ENCODE measurements at regions not wholly inside any gene's neighbourhood (a gene's known extent, or its start where the extent isn't known, plus 50 kb on each side); places are given as distances from the start of the nearest gene placed in this dataset.

DNA sequence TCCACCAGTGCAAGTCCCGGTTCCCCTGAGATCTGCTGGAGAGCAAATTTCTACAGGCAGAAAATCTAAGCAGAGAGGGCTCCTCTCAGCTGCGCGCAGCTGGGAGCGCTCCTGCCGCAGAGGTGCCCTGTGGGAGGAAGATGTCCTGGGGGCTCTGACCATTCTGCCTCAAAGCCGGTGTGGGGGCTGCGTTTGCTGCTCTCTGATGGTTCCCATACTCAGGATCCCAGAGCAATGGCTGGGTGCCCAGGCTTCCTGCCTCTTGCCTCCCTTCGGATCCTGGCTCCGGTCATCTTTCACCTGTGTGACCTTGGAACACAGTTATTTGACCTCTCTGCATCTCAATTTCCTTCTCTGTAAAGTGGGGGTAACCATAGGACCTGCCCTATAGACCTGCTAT lies 434.2 kb downstream of the ZNF521 start:
- H2BK15ac ChIP-seq (ENCODE audit: low read depth, low read length): no peak overlapping the region
- no CpG with 5 or more reads among the region's 9 CpGs for WGBS (ENCODE audit: extremely low coverage, insufficient read length, low lambda C conversion rate)
- Mint-ChIP-seq H3K4me3 (no peak overlapping the region; a peak in 1 of 5 replicates), H3K27me3 (ENCODE audit: low read depth) (no peaks in the 10 kb centered on the region; the same call in none of the 2 replicates), H3K4me1 (peaks cover 24 to 32% of the 10 kb centered on the region in 2 experiments), H3K9me3 (no peaks in the 10 kb centered on the region), H3K36me3 (ENCODE audit: insufficient read depth in 1 of 3, low read depth in 3 of 3) (no peaks in the 10 kb centered on the region; a peak in 1 of 7 replicates), H3K27ac (no peak overlapping the region)
- peaks cover 2% of the 10 kb centered on the region; the same call in 1 of the 2 replicates for H3K4me1 ChIP-seq (ENCODE audit: insufficient read depth, low read length)
- H3K4ac ChIP-seq (ENCODE audit: low read depth, low read length): no peak overlapping the region
- no peak overlapping the region for H4K8ac ChIP-seq (replicated peaks; ENCODE audit: insufficient read length, low read depth, low read length)
- H2BK20ac ChIP-seq (ENCODE audit: low read depth, low read length, poor library complexity, severe bottlenecking): no peak overlapping the region
- no peaks in the 10 kb centered on the region for H3K79me2 ChIP-seq (ENCODE audit: insufficient read depth, low read length)
- TF ChIP-seq, protein P1, sequence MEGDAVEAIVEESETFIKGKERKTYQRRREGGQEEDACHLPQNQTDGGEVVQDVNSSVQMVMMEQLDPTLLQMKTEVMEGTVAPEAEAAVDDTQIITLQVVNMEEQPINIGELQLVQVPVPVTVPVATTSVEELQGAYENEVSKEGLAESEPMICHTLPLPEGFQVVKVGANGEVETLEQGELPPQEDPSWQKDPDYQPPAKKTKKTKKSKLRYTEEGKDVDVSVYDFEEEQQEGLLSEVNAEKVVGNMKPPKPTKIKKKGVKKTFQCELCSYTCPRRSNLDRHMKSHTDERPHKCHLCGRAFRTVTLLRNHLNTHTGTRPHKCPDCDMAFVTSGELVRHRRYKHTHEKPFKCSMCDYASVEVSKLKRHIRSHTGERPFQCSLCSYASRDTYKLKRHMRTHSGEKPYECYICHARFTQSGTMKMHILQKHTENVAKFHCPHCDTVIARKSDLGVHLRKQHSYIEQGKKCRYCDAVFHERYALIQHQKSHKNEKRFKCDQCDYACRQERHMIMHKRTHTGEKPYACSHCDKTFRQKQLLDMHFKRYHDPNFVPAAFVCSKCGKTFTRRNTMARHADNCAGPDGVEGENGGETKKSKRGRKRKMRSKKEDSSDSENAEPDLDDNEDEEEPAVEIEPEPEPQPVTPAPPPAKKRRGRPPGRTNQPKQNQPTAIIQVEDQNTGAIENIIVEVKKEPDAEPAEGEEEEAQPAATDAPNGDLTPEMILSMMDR (conservative IDR thresholded peaks at IDR 0.05): no peak
- no peaks in the 10 kb centered on the region; the same call in 1 of the 2 replicates for H3K27me3 ChIP-seq (ENCODE audit: insufficient read depth, low read length)
- H3K79me1 ChIP-seq (ENCODE audit: insufficient read depth, low read depth, low read length, poor library complexity, severe bottlenecking): no peaks in the 10 kb centered on the region
- H2AFZ ChIP-seq (ENCODE audit: low read length): no peak overlapping the region
- H4K5ac ChIP-seq (ENCODE audit: insufficient read length, low read depth, low read length): no peak overlapping the region
- H3K9ac ChIP-seq (ENCODE audit: extremely low read depth, insufficient read length, low read length): no peak overlapping the region
- no peak overlapping the region for H3K23ac ChIP-seq (ENCODE audit: insufficient read length, low read depth, low read length)
- no peak overlapping the region for H3K14ac ChIP-seq (ENCODE audit: insufficient read depth, low read length)
- H3K18ac ChIP-seq (ENCODE audit: insufficient read length, low read depth, low read length): no peak overlapping the region
- H3K9me3 ChIP-seq (ENCODE audit: control insufficient read depth, low read depth, low read length): no peaks in the 10 kb centered on the region
- H4K20me1 ChIP-seq (ENCODE audit: control insufficient read depth, insufficient read depth, insufficient read length): no peaks in the 10 kb centered on the region
- no peak overlapping the region for H3K27ac ChIP-seq (ENCODE audit: insufficient read length, low read depth, low read length)
- no peaks in the 10 kb centered on the region for H3K23me2 ChIP-seq (ENCODE audit: insufficient read length, low read depth, low read length, poor library complexity, severe bottlenecking)
- no peak for DNase-seq
- H2BK5ac ChIP-seq (ENCODE audit: insufficient read length, low read length): no peak overlapping the region
- no peak overlapping the region for H3K56ac ChIP-seq (ENCODE audit: insufficient read length, low read depth, low read length)
- H3K4me2 ChIP-seq (ENCODE audit: insufficient read depth, insufficient read length, low read length): no peak overlapping the region
- H2BK120ac ChIP-seq (ENCODE audit: low read depth, low read length, poor library complexity, severe bottlenecking): no peak overlapping the region
- no peak overlapping the region for H2BK12ac ChIP-seq (ENCODE audit: insufficient read length, low read depth, low read length)
- H3T11ph ChIP-seq (ENCODE audit: low read length): no peak overlapping the region
- H2AK5ac ChIP-seq (ENCODE audit: insufficient read length, low read length): no peak overlapping the region
- H4K91ac ChIP-seq (ENCODE audit: insufficient read length, low read depth, low read length): no peak overlapping the region
